ENCODE measurements at regions not wholly inside any gene's neighbourhood (a gene's known extent, or its start where the extent isn't known, plus 50 kb on each side); places are given as distances from the start of the nearest gene placed in this dataset.

DNA sequence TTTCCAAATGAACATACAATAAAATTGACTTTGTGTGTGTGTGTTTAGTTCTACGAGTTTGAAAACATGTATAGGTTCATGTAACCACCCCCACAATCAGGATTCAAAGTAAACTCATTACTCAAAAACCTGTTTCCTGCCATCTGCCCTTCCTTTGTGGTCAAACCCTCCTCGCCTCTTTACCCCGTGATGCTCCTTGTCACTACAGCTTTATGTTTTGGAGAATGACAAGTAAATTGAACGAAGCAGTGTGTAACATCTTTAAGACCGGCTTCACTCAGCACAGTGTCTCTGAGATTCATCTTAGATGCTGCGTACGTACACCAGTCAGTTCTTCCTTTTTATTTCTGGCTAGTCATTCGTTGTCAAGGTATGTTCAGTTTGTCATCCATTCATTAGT is 54.6 kb upstream of the MKI67 start:
- TF ChIP-seq, protein P1, sequence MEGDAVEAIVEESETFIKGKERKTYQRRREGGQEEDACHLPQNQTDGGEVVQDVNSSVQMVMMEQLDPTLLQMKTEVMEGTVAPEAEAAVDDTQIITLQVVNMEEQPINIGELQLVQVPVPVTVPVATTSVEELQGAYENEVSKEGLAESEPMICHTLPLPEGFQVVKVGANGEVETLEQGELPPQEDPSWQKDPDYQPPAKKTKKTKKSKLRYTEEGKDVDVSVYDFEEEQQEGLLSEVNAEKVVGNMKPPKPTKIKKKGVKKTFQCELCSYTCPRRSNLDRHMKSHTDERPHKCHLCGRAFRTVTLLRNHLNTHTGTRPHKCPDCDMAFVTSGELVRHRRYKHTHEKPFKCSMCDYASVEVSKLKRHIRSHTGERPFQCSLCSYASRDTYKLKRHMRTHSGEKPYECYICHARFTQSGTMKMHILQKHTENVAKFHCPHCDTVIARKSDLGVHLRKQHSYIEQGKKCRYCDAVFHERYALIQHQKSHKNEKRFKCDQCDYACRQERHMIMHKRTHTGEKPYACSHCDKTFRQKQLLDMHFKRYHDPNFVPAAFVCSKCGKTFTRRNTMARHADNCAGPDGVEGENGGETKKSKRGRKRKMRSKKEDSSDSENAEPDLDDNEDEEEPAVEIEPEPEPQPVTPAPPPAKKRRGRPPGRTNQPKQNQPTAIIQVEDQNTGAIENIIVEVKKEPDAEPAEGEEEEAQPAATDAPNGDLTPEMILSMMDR (IDR thresholded peaks at IDR 0.05; ENCODE audit: poor library complexity, severe bottlenecking), result no peak
- TF ChIP-seq MXI1 (conservative IDR thresholded peaks at IDR 0.05; ENCODE audit: poor library complexity, severe bottlenecking) (no peak), EZH2 (IDR thresholded peaks at IDR 0.05; ENCODE audit: borderline replicate concordance, insufficient read depth, low read length, poor library complexity, severe bottlenecking) (no peak)
